ENCODE measurements at regions not wholly inside any gene's neighbourhood (a gene's known extent, or its start where the extent isn't known, plus 50 kb on each side); places are given as distances from the start of the nearest gene placed in this dataset.

GRCh38 chr4:182150645-182151044 lies 92.6 kb upstream of the TENM3 start:
- Histone ChIP-seq H3K9me3 (ENCODE audit: low read length) (no peaks in the 10 kb centered on the region), H3K9me2 (replicated peaks; ENCODE audit: insufficient read depth, low read length) (no peaks in the 10 kb centered on the region), H3K27me3 (ENCODE audit: low read length) (no peaks in the 10 kb centered on the region), H3K4me2 (ENCODE audit: low read depth, low read length, poor library complexity, severe bottlenecking) (no peak overlapping the region), H3K79me2 (ENCODE audit: low read length) (no peaks in the 10 kb centered on the region), H3K27ac (ENCODE audit: low read length) (no peak overlapping the region), H3K9ac (ENCODE audit: low read length) (no peak overlapping the region), H3K4me3 (ENCODE audit: low read length) (no peak overlapping the region), H2AFZ (ENCODE audit: low read length) (no peak overlapping the region), H4K20me1 (ENCODE audit: insufficient read depth, low read depth, low read length) (no peaks in the 10 kb centered on the region), H3K36me3 (ENCODE audit: insufficient read depth, low read length) (no peaks in the 10 kb centered on the region), H3K4me1 (ENCODE audit: low read length) (no peaks in the 10 kb centered on the region)
- no peak for DNase-seq

- H3K36me3 ChIP-seq (ENCODE audit: insufficient read depth, low read length) = no peaks in the 10 kb centered on the region
- no peaks in the 10 kb centered on the region for H3K27me3 ChIP-seq (ENCODE audit: low read length)
- no peaks in the 10 kb centered on the region for H3K9me3 ChIP-seq (ENCODE audit: low read length)
- H3K4me1 ChIP-seq (ENCODE audit: low read length) = no peaks in the 10 kb centered on the region
- no peak overlapping the region for H3K4me3 ChIP-seq (ENCODE audit: low read length)
- no peaks in the 10 kb centered on the region for H3K79me2 ChIP-seq (ENCODE audit: low read length)
- no peak overlapping the region for H3K9ac ChIP-seq (ENCODE audit: low read length)
- H3K27ac ChIP-seq (ENCODE audit: low read length) = no peak overlapping the region
- DNase-seq = no peak
- H3K4me2 ChIP-seq (ENCODE audit: low read depth, low read length, poor library complexity, severe bottlenecking) = no peak overlapping the region
- H4K20me1 ChIP-seq (ENCODE audit: insufficient read depth, low read depth, low read length) = no peaks in the 10 kb centered on the region
- no peak overlapping the region for H2AFZ ChIP-seq (ENCODE audit: low read length)
- no peaks in the 10 kb centered on the region for H3K9me2 ChIP-seq (replicated peaks; ENCODE audit: insufficient read depth, low read length)
These were observed 87.4 kb upstream of the TENM3 start for GRCh38 chr4:182155806-182156205.

GRCh38 chr4:182163180-182163579 lies 80.0 kb upstream of the TENM3 start:
- no peaks in the 10 kb centered on the region for H4K20me1 ChIP-seq (ENCODE audit: insufficient read depth, low read depth, low read length)
- H3K79me2 ChIP-seq (ENCODE audit: low read length) = no peaks in the 10 kb centered on the region
- H3K4me1 ChIP-seq (ENCODE audit: low read length) = no peaks in the 10 kb centered on the region
- no peak overlapping the region for H2AFZ ChIP-seq (ENCODE audit: low read length)
- H3K4me3 ChIP-seq (ENCODE audit: low read length) = no peak overlapping the region
- no peaks in the 10 kb centered on the region for H3K9me2 ChIP-seq (replicated peaks; ENCODE audit: insufficient read depth, low read length)
- no peaks in the 10 kb centered on the region for H3K36me3 ChIP-seq (ENCODE audit: insufficient read depth, low read length)
- H3K4me2 ChIP-seq (ENCODE audit: low read depth, low read length, poor library complexity, severe bottlenecking) = no peak overlapping the region
- DNase-seq = no peak
- H3K9ac ChIP-seq (ENCODE audit: low read length) = no peak overlapping the region
- H3K27ac ChIP-seq (ENCODE audit: low read length) = no peak overlapping the region
- no peaks in the 10 kb centered on the region for H3K27me3 ChIP-seq (ENCODE audit: low read length)
- no peaks in the 10 kb centered on the region for H3K9me3 ChIP-seq (ENCODE audit: low read length)

- no peak overlapping the region for H3K4me2 ChIP-seq (ENCODE audit: low read depth, low read length, poor library complexity, severe bottlenecking)
- H3K27me3 ChIP-seq (ENCODE audit: low read length) = no peaks in the 10 kb centered on the region
- no peak overlapping the region for H3K27ac ChIP-seq (ENCODE audit: low read length)
- H3K9ac ChIP-seq (ENCODE audit: low read length) = no peak overlapping the region
- DNase-seq = no peak
- H3K4me3 ChIP-seq (ENCODE audit: low read length) = no peak overlapping the region
- H4K20me1 ChIP-seq (ENCODE audit: insufficient read depth, low read depth, low read length) = no peaks in the 10 kb centered on the region
- H3K9me2 ChIP-seq (replicated peaks; ENCODE audit: insufficient read depth, low read length) = no peaks in the 10 kb centered on the region
- no peaks in the 10 kb centered on the region for H3K79me2 ChIP-seq (ENCODE audit: low read length)
- H3K36me3 ChIP-seq (ENCODE audit: insufficient read depth, low read length) = no peaks in the 10 kb centered on the region
- H3K4me1 ChIP-seq (ENCODE audit: low read length) = no peaks in the 10 kb centered on the region
- no peaks in the 10 kb centered on the region for H3K9me3 ChIP-seq (ENCODE audit: low read length)
- H2AFZ ChIP-seq (ENCODE audit: low read length) = no peak overlapping the region
These were observed 73.6 kb upstream of the TENM3 start for GRCh38 chr4:182169572-182169971.

DNA sequence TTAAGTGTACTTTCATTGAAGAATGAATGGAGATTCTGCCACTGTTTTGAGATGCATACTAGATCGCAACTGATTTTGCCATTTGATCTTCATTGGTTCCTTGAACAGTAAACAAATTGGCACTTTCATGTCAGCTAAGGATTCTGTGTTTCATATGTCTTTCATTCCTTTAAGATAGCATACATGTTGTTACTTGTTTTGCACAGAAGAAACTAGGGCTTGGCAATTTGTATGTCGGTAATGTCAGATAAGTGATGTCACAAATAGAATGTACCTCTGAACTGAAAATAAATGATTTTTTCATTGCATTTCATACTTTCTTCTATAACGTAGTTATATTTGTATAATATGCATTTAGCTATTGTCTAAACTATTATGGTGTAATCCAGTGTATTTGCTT lies 73.2 kb upstream of the TENM3 start:
- Histone ChIP-seq H3K27ac (ENCODE audit: low read length) (no peak overlapping the region), H3K9ac (ENCODE audit: low read length) (no peak overlapping the region), H3K4me2 (ENCODE audit: low read depth, low read length, poor library complexity, severe bottlenecking) (no peak overlapping the region), H3K36me3 (ENCODE audit: insufficient read depth, low read length) (no peaks in the 10 kb centered on the region), H3K79me2 (ENCODE audit: low read length) (no peaks in the 10 kb centered on the region), H2AFZ (ENCODE audit: low read length) (no peak overlapping the region), H3K4me3 (ENCODE audit: low read length) (no peak overlapping the region), H4K20me1 (ENCODE audit: insufficient read depth, low read depth, low read length) (no peaks in the 10 kb centered on the region), H3K9me2 (replicated peaks; ENCODE audit: insufficient read depth, low read length) (no peaks in the 10 kb centered on the region), H3K27me3 (ENCODE audit: low read length) (no peaks in the 10 kb centered on the region), H3K4me1 (ENCODE audit: low read length) (no peaks in the 10 kb centered on the region), H3K9me3 (ENCODE audit: low read length) (no peaks in the 10 kb centered on the region)
- no peak for DNase-seq

DNA sequence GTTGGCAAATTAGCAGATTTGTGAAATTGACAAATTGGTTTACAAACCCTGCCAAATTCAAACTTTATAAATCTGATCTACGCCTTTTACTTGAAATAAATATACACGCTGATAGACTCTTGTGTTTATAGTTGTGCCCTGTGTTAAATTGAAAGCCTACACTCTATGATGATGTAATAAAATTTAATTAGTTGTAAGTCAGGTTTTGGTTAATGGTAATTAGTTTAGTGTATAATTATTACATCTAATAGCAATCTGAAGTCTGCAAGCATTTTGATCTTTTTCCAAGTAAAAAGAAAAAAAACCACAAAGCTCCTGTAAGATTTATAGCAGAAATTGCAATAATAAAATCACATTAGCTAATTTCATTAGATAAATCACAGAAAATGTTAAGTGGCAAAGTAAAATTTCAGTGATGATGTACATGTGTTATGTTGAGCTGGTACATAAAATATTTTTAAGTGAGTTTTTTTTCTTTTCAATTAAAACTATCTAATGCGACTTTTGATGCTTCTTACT lies 72.7 kb upstream of the TENM3 start:
- no peak overlapping the region for H3K27ac ChIP-seq (ENCODE audit: low read length)
- no peaks in the 10 kb centered on the region for H3K9me2 ChIP-seq (replicated peaks; ENCODE audit: insufficient read depth, low read length)
- no peaks in the 10 kb centered on the region for H4K20me1 ChIP-seq (ENCODE audit: insufficient read depth, low read depth, low read length)
- H3K9ac ChIP-seq (ENCODE audit: low read length) = no peak overlapping the region
- H3K4me2 ChIP-seq (ENCODE audit: low read depth, low read length, poor library complexity, severe bottlenecking) = no peak overlapping the region
- no peaks in the 10 kb centered on the region for H3K9me3 ChIP-seq (ENCODE audit: low read length)
- H3K79me2 ChIP-seq (ENCODE audit: low read length) = no peaks in the 10 kb centered on the region
- H3K4me1 ChIP-seq (ENCODE audit: low read length) = no peaks in the 10 kb centered on the region
- no peak for DNase-seq
- H2AFZ ChIP-seq (ENCODE audit: low read length) = no peak overlapping the region
- no peak overlapping the region for H3K4me3 ChIP-seq (ENCODE audit: low read length)
- H3K27me3 ChIP-seq (ENCODE audit: low read length) = no peaks in the 10 kb centered on the region
- no peaks in the 10 kb centered on the region for H3K36me3 ChIP-seq (ENCODE audit: insufficient read depth, low read length)

DNA sequence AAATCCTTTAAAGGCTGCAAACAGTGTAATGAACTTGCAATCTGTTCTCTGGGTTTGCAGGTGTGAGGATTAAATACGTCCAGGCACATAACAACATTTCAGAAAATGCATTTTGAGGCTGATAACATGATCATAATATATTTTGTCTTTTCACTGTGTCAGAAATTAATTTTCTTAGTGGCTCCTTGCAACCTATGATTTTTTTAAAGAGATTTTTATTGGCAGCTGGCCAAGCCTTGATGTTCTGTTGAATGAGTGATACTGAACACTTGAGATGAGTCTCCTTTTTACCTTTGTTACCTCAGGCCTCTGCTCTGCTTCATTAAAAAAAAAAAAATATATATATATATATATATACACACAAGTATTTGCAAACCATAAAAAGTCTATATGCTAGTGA lies 68.2 kb upstream of the TENM3 start:
- no peaks in the 10 kb centered on the region for H3K36me3 ChIP-seq (ENCODE audit: insufficient read depth, low read length)
- H4K20me1 ChIP-seq (ENCODE audit: insufficient read depth, low read depth, low read length) = no peaks in the 10 kb centered on the region
- H3K79me2 ChIP-seq (ENCODE audit: low read length) = no peaks in the 10 kb centered on the region
- no peak overlapping the region for H3K27ac ChIP-seq (ENCODE audit: low read length)
- no peak overlapping the region for H3K4me3 ChIP-seq (ENCODE audit: low read length)
- no peak overlapping the region for H2AFZ ChIP-seq (ENCODE audit: low read length)
- no peaks in the 10 kb centered on the region for H3K9me3 ChIP-seq (ENCODE audit: low read length)
- no peak for DNase-seq
- H3K9ac ChIP-seq (ENCODE audit: low read length) = no peak overlapping the region
- no peaks in the 10 kb centered on the region for H3K27me3 ChIP-seq (ENCODE audit: low read length)
- no peaks in the 10 kb centered on the region for H3K4me1 ChIP-seq (ENCODE audit: low read length)
- no peak overlapping the region for H3K4me2 ChIP-seq (ENCODE audit: low read depth, low read length, poor library complexity, severe bottlenecking)
- no peaks in the 10 kb centered on the region for H3K9me2 ChIP-seq (replicated peaks; ENCODE audit: insufficient read depth, low read length)

DNA sequence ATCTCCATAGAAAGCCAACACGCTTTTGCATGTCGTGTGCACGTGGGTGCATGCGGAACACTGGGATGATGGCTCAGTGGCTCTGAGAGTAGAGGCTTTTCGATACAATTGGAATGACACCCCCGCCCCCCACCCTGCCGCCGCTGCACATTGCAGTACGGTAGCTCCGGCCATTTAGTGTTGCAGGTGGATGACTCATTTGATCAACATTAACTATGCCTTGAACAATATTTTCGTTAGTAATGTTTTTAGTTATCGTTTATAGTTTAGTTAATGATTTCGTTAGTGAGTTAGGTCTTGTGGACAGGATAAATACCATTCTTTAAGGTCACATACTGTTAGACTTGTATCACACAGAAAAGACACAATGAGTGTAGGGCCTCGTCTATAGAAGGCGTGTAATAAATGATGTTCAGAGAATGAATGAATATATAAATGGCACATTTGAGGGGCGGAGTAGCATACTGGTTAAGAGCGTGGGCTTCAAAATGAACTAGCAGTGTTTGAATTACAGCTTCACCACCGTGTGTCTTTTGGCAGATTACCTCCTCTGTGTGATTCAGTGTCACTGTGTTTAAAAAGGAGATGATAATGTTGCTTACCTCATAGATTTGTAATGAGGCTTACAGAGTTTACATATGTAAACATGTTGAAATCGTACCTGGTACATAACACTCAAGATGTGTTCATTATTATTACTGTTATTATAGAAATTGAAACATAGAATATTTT lies 67.2 kb upstream of the TENM3 start:
- Histone ChIP-seq H2AFZ (ENCODE audit: low read length) (no peak overlapping the region), H3K4me2 (ENCODE audit: low read depth, low read length, poor library complexity, severe bottlenecking) (no peak overlapping the region), H3K9ac (ENCODE audit: low read length) (no peak overlapping the region), H3K4me3 (ENCODE audit: low read length) (no peak overlapping the region), H3K9me3 (ENCODE audit: low read length) (no peaks in the 10 kb centered on the region), H3K9me2 (replicated peaks; ENCODE audit: insufficient read depth, low read length) (no peaks in the 10 kb centered on the region), H3K27me3 (ENCODE audit: low read length) (no peaks in the 10 kb centered on the region), H4K20me1 (ENCODE audit: insufficient read depth, low read depth, low read length) (no peaks in the 10 kb centered on the region), H3K27ac (ENCODE audit: low read length) (no peak overlapping the region), H3K36me3 (ENCODE audit: insufficient read depth, low read length) (no peaks in the 10 kb centered on the region), H3K4me1 (ENCODE audit: low read length) (no peaks in the 10 kb centered on the region), H3K79me2 (ENCODE audit: low read length) (no peaks in the 10 kb centered on the region)
- DNase-seq = no peak
